HG02852 (cell line): ENCODE measurements at regions not wholly inside any gene's neighbourhood (a gene's known extent, or its start where the extent isn't known, plus 50 kb on each side); places are given as distances from the start of the nearest gene placed in this dataset.

Source experiments
- ATAC-seq: cut with Tn5 transposase; IDR thresholded peaks from one replicate; pipeline ENCODE4 v1.9.1; 2021; ENCODE audit warnings: mild to moderate bottlenecking, moderate library complexity; ENCODE audit not compliant: unreplicated experiment

GRCh38 chr3:110070161-110070916 lies 733.0 kb upstream of the DPPA4 start:
- no peak for ATAC-seq

GRCh38 chr3:110074095-110074494 lies 736.7 kb upstream of the DPPA4 start:
- ATAC-seq: no peak

GRCh38 chr3:110077093-110077492 lies 739.7 kb upstream of the DPPA4 start:
- ATAC-seq: no peak

GRCh38 chr3:110093411-110093810 lies 756.1 kb upstream of the DPPA4 start:
- no peak for ATAC-seq

- no peak for ATAC-seq
These were observed 756.6 kb upstream of the DPPA4 start for GRCh38 chr3:110093812-110094401.

GRCh38 chr3:110099711-110100110 lies 762.4 kb upstream of the DPPA4 start:
- ATAC-seq: no peak

GRCh38 chr3:110101361-110101760 lies 764.0 kb upstream of the DPPA4 start:
- no peak for ATAC-seq

- no peak for ATAC-seq
These were observed 769.5 kb upstream of the DPPA4 start for GRCh38 chr3:110106805-110107204.

- no peak for ATAC-seq
These were observed 786.6 kb upstream of the DPPA4 start for GRCh38 chr3:110123946-110124345.

GRCh38 chr3:110126065-110126464 lies 788.7 kb upstream of the DPPA4 start:
- no peak for ATAC-seq

GRCh38 chr3:110133971-110134370 lies 796.6 kb upstream of the DPPA4 start:
- no peak for ATAC-seq

GRCh38 chr3:110139048-110139447 lies 801.7 kb upstream of the DPPA4 start:
- ATAC-seq: no peak

- no peak for ATAC-seq
These were observed 802.5 kb upstream of the DPPA4 start for GRCh38 chr3:110139821-110140220.

- ATAC-seq: no peak
These were observed 812.4 kb upstream of the DPPA4 start for GRCh38 chr3:110149763-110150162.

GRCh38 chr3:110157221-110157620 lies 819.9 kb upstream of the DPPA4 start:
- ATAC-seq: no peak

GRCh38 chr3:110164632-110165369 lies 827.5 kb upstream of the DPPA4 start:
- no peak for ATAC-seq

GRCh38 chr3:110165370-110165743 lies 828.0 kb upstream of the DPPA4 start:
- no peak for ATAC-seq

GRCh38 chr3:110165753-110166152 lies 828.4 kb upstream of the DPPA4 start:
- ATAC-seq: no peak

- no peak for ATAC-seq
These were observed 829.4 kb upstream of the DPPA4 start for GRCh38 chr3:110166791-110167190.

GRCh38 chr3:110174908-110175307 lies 837.6 kb upstream of the DPPA4 start:
- no peak for ATAC-seq

GRCh38 chr3:110178965-110179364 lies 841.6 kb upstream of the DPPA4 start:
- ATAC-seq: no peak

GRCh38 chr3:110180733-110181132 lies 843.4 kb upstream of the DPPA4 start:
- ATAC-seq: no peak
